ENCODE measurements at regions not wholly inside any gene's neighbourhood (a gene's known extent, or its start where the extent isn't known, plus 50 kb on each side); places are given as distances from the start of the nearest gene placed in this dataset.

DNA sequence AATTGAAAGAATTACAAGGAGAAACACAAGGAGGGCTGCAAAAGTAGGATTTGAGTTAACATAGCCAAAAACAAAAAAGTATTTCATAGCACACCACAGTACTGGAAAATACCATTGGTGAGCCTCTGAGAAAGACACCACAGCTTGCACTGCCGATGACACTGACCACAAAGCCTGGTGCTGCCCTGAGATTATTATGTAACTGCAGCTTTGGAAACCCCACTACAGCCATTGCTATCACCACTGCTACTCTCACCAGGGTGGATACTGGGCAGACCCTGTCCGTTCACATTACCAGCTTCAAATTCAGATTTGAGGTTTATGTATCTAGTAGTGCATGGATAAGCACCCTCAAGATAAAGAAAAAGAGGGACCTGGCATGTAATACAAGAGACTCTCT is 1246.7 kb upstream of the SORCS1 start:
- TF ChIP-seq, protein P1, sequence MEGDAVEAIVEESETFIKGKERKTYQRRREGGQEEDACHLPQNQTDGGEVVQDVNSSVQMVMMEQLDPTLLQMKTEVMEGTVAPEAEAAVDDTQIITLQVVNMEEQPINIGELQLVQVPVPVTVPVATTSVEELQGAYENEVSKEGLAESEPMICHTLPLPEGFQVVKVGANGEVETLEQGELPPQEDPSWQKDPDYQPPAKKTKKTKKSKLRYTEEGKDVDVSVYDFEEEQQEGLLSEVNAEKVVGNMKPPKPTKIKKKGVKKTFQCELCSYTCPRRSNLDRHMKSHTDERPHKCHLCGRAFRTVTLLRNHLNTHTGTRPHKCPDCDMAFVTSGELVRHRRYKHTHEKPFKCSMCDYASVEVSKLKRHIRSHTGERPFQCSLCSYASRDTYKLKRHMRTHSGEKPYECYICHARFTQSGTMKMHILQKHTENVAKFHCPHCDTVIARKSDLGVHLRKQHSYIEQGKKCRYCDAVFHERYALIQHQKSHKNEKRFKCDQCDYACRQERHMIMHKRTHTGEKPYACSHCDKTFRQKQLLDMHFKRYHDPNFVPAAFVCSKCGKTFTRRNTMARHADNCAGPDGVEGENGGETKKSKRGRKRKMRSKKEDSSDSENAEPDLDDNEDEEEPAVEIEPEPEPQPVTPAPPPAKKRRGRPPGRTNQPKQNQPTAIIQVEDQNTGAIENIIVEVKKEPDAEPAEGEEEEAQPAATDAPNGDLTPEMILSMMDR (conservative IDR thresholded peaks at IDR 0.05; ENCODE audit: low read length): no peak
- TF ChIP-seq EZH2phosphoT487 (IDR thresholded peaks at IDR 0.05; ENCODE audit: borderline replicate concordance): no peak

Measured in Loucy (cell line).